Right lobe of liver (tissue), 6 donors: ENCODE measurements at regions not wholly inside any gene's neighbourhood (a gene's known extent, or its start where the extent isn't known, plus 50 kb on each side); places are given as distances from the start of the nearest gene placed in this dataset.
"Not testable (repeated sequence)": the region's sequence is repeated elsewhere in the genome, so short reads cannot be mapped to it uniquely, and the experiment has no call there.

Experiments used
- ATAC-seq, 4 donors: fragments of 200-7000 bp; cut with Tn5 transposase; one replicate each; pipeline ENCODE4 v1.9.1; 2020; ENCODE audit warnings: mild to moderate bottlenecking in 4 of 4, moderate library complexity in 4 of 4
- DNase-seq, 3 donors: peaks; one replicate each; pipeline ENCODE4 v3.0.0-alpha.2; 2020
- H3K27ac ChIP-seq, 3 donors: fragments of 200-600 bp; one replicate each; pipeline ENCODE4 v1.8.0; 2022
- H3K27me3 ChIP-seq, 2 donors: fragments of 200-600 bp; one replicate each; pipeline ENCODE4 v1.8.0; 2022
- H3K36me3 ChIP-seq, 4 donors: fragments of 200-600 bp; sonication (generic) in 1 of 4; one replicate each; pipeline versions ENCODE4 v1.5.1 to v1.8.0; 2017 to 2022; ENCODE audit warnings: control low read depth in 1 of 4
- H3K4me1 ChIP-seq, 4 donors: fragments of 200-600 bp; sonication (generic) in 1 of 4; one replicate each; pipeline versions ENCODE4 v1.5.1 to v1.8.0; 2017 to 2022; ENCODE audit warnings: control low read depth in 1 of 4
- H3K4me3 ChIP-seq, 3 donors: fragments of 200-600 bp; one replicate each; pipeline ENCODE4 v1.8.0; 2022
- H3K9me3 ChIP-seq, 4 donors: fragments of 200-600 bp; sonication (generic) in 1 of 4; one replicate each; pipeline versions ENCODE4 v1.5.1 to v1.8.0; 2017 to 2022; ENCODE audit warnings: control low read depth in 1 of 4
- CTCF ChIP-seq, 4 donors: fragments of 200-600 bp in 3 of 4; fragments of 450-650 bp in 1 of 4; IDR thresholded peaks; one replicate each; pipeline versions ENCODE4 v1.5.1 to v1.8.0; 2016 to 2022; ENCODE audit warnings: antibody characterized with exemption in 4 of 4, mild to moderate bottlenecking in 2 of 4
- POLR2A ChIP-seq: fragments of 450-650 bp; IDR thresholded peaks from one replicate; pipeline ENCODE4 v1.6.1; 2017; ENCODE audit warnings: antibody characterized with exemption, mild to moderate bottlenecking
- WGBS: methylation state at CpG from one replicate; pipeline ENCODE4 v1.1.6; 2018; ENCODE audit warnings: low coverage, low lambda C conversion rate; ENCODE audit not compliant: insufficient coverage; ENCODE audit errors: missing lambda C conversion rate; 5-methylcytosine and 5-hydroxymethylcytosine counted together
- intact Hi-C, 2 donors: fragments of 100-400 bp; cut with DNase I; formaldehyde crosslinking; loops; one replicate each; pipeline versions ENCODE4 v1.11.2 to v1.14.1; 2022
- donor health status: DM: no; HTN: yes; CAD: no.
- donor health status: DM: no; HTN: no; CAD: no.
- donor health status: DM: no; HTN: no; CAD: no.
- donor health status: DM: no; HTN: yes; CAD: no.
- donor health status: DM: no; HTN: yes; CAD: no.

- no peak for TF ChIP-seq POLR2A
- TF ChIP-seq CTCF (IDR thresholded peaks at IDR 0.05) = no peak
- ATAC-seq (no peak), DNase-seq (no peak)
- Histone ChIP-seq H3K36me3 (no peaks in the 10 kb centered on the region), H3K27me3 (no peaks in the 10 kb centered on the region), H3K4me1 (no peaks in the 10 kb centered on the region), H3K27ac (no peak overlapping the region), H3K4me3 (no peak overlapping the region), H3K9me3 (no peaks in the 10 kb centered on the region)
- intact Hi-C loops = no loop called here
Measured at GRCh38 chr3:88485001-88485400, 335.2 kb downstream of the C3orf38 start.

DNA sequence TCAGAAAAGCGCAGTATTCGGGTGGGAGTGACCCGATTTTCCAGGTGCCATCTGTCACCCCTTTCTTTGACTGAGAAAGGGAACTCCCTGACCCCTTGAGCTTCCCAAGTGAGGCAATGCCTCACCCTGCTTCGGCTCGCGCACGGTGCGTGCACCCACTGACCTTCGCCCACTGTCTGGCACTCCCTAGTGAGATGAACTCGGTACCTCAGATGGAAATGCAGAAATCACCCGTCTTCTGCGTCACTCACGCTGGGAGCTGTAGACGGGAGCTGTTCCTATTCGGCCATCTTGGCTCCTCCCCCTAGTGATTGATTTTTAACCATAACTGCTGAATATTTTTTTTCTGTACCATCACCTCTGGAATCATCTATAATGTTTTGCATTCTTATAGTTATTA, 359.1 kb downstream of the C3orf38 start:
- intact Hi-C loops, H3K4me1 ChIP-seq, DNase-seq, H3K4me3 ChIP-seq, H3K9me3 ChIP-seq, H3K36me3 ChIP-seq, H3K27me3 ChIP-seq, H3K27ac ChIP-seq, ATAC-seq: not testable (repeated sequence)
- 55% methylated on average over 9 of the region's 15 CpGs for WGBS

DNA sequence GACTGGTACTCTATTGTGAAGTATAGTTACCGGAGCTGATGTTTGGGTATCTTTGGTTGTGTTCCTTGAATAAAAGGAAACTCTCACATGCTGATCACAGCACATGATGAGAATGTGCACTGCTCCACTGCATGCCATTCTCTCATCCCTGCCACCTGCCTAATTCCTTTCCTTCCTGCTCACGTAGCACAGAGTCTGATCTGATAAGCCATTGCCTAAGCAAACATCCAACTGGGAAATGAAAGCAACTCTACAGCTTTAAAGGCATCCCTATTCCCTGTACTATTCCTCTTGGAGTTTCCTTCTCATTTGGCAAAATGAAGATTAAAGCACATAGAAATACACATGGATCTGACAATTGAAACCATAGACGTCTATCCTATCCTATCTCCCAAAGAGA, 359.8 kb downstream of the C3orf38 start:
- Histone ChIP-seq H3K4me1 (no peaks in the 10 kb centered on the region), H3K36me3 (no peaks in the 10 kb centered on the region), H3K27ac (no peak overlapping the region), H3K4me3 (no peak overlapping the region), H3K27me3 (no peaks in the 10 kb centered on the region), H3K9me3 (no peaks in the 10 kb centered on the region)
- TF ChIP-seq CTCF (IDR thresholded peaks at IDR 0.05) = no peak
- TF ChIP-seq POLR2A = no peak
- DNase-seq (no peak), ATAC-seq (no peak)
- intact Hi-C loops = no loop called here
- 45% methylated on average over 3 of the region's 3 CpGs for WGBS

- DNase-seq = no peak
- H3K4me3 ChIP-seq = no peak overlapping the region
- H3K4me1 ChIP-seq = no peaks in the 10 kb centered on the region
- intact Hi-C loops = no loop called here
- 40% methylated on average over 1 of the region's 3 CpGs for WGBS
- no peak for ATAC-seq
- H3K27me3 ChIP-seq = no peaks in the 10 kb centered on the region
- TF ChIP-seq POLR2A = no peak
- TF ChIP-seq CTCF (IDR thresholded peaks at IDR 0.05) = no peak
- H3K9me3 ChIP-seq = no peaks in the 10 kb centered on the region
- no peak overlapping the region for H3K27ac ChIP-seq
- no peaks in the 10 kb centered on the region for H3K36me3 ChIP-seq
Measured at GRCh38 chr3:88528494-88528893, 378.7 kb downstream of the C3orf38 start.

GRCh38 chr3:88534534-88534933, 384.8 kb downstream of the C3orf38 start:
- Histone ChIP-seq H3K4me1 (no peaks in the 10 kb centered on the region), H3K27ac (no peak overlapping the region), H3K4me3 (no peak overlapping the region), H3K27me3 (no peaks in the 10 kb centered on the region), H3K36me3 (no peaks in the 10 kb centered on the region), H3K9me3 (no peaks in the 10 kb centered on the region)
- WGBS = 34% methylated on average over 4 of the region's 4 CpGs
- no peak for TF ChIP-seq POLR2A
- TF ChIP-seq CTCF (IDR thresholded peaks at IDR 0.05) = no peak
- intact Hi-C loops = no loop called here
- DNase-seq = no peak
- ATAC-seq = no peak
